Large intestine (tissue), 3 donors: ENCODE measurements at regions not wholly inside any gene's neighbourhood (a gene's known extent, or its start where the extent isn't known, plus 50 kb on each side); places are given as distances from the start of the nearest gene placed in this dataset.

Source experiments
- DNase-seq, 2 donors: peaks; one replicate each; pipeline versions ENCODE4 v3.0.0 to v3.0.0-alpha.2; 2013
- H3K27ac ChIP-seq: one replicate; pipeline ENCODE4 v1.5.1; 2013; ENCODE audit warnings: low read length
- H3K27me3 ChIP-seq: 2 replicates; pipeline ENCODE4 v1.6.1; 2013; ENCODE audit warnings: low read length; ENCODE audit not compliant: control insufficient read depth, insufficient read depth
- H3K36me3 ChIP-seq: 2 replicates; pipeline ENCODE4 v1.6.1; 2013; ENCODE audit warnings: low read length; ENCODE audit not compliant: control insufficient read depth, insufficient read depth
- H3K4me1 ChIP-seq: one replicate; pipeline ENCODE4 v1.6.1; 2013; ENCODE audit warnings: low read length; ENCODE audit not compliant: control insufficient read depth, insufficient read depth
- H3K4me3 ChIP-seq: one replicate; pipeline ENCODE4 v1.5.1; 2013; ENCODE audit warnings: low read length
- H3K9me3 ChIP-seq: one replicate; pipeline ENCODE4 v1.6.1; 2013; ENCODE audit warnings: mild to moderate bottlenecking, low read depth, low read length, moderate library complexity; ENCODE audit not compliant: control insufficient read depth
- WGBS: methylation state at CpG from one replicate; pipeline ENCODE4 v1.1.5; 2013; ENCODE audit warnings: low lambda C conversion rate; ENCODE audit not compliant: insufficient coverage; 5-methylcytosine and 5-hydroxymethylcytosine counted together

- no peaks in the 10 kb centered on the region for H3K27me3 ChIP-seq
- no peak for DNase-seq
- no peaks in the 10 kb centered on the region for H3K9me3 ChIP-seq
- H3K27ac ChIP-seq, result no peak overlapping the region
- WGBS, result 33% methylated on average over 1 of the region's 3 CpGs
- H3K4me1 ChIP-seq, result no peaks in the 10 kb centered on the region
- no peak overlapping the region for H3K4me3 ChIP-seq
- no peaks in the 10 kb centered on the region for H3K36me3 ChIP-seq
These were observed 154.7 kb upstream of the ARGLU1 start for GRCh38 chr13:106722620-106723019.

GRCh38 chr13:106721599-106721998 is 153.7 kb upstream of the ARGLU1 start:
- Histone ChIP-seq H3K36me3 (no peaks in the 10 kb centered on the region), H3K27ac (no peak overlapping the region), H3K9me3 (no peaks in the 10 kb centered on the region), H3K4me1 (no peaks in the 10 kb centered on the region), H3K27me3 (no peaks in the 10 kb centered on the region), H3K4me3 (no peak overlapping the region)
- DNase-seq, result no peak
- WGBS, result 100% methylated on average over 2 of the region's 6 CpGs

- WGBS, result no CpG with 5 or more reads among the region's 10 CpGs
- Histone ChIP-seq H3K27me3 (no peaks in the 10 kb centered on the region), H3K27ac (no peak overlapping the region), H3K4me1 (no peaks in the 10 kb centered on the region), H3K36me3 (no peaks in the 10 kb centered on the region), H3K4me3 (no peak overlapping the region), H3K9me3 (no peaks in the 10 kb centered on the region)
- no peak for DNase-seq
These were observed 146.5 kb upstream of the ARGLU1 start for GRCh38 chr13:106714271-106714982.

GRCh38 chr13:106712381-106712780 is 144.4 kb upstream of the ARGLU1 start:
- Histone ChIP-seq H3K9me3 (no peaks in the 10 kb centered on the region), H3K36me3 (no peaks in the 10 kb centered on the region), H3K27ac (no peak overlapping the region), H3K4me1 (no peaks in the 10 kb centered on the region), H3K4me3 (no peak overlapping the region), H3K27me3 (no peaks in the 10 kb centered on the region)
- no peak for DNase-seq
- WGBS, result 80% methylated on average over 1 of the region's 10 CpGs

GRCh38 chr13:106710266-106710665 is 142.3 kb upstream of the ARGLU1 start:
- no peaks in the 10 kb centered on the region for H3K9me3 ChIP-seq
- no peaks in the 10 kb centered on the region for H3K36me3 ChIP-seq
- H3K27me3 ChIP-seq, result no peaks in the 10 kb centered on the region
- WGBS, result 90% methylated on average over 2 of the region's 7 CpGs
- no peak for DNase-seq
- H3K4me1 ChIP-seq, result no peaks in the 10 kb centered on the region
- no peak overlapping the region for H3K27ac ChIP-seq
- H3K4me3 ChIP-seq, result no peak overlapping the region

- Histone ChIP-seq H3K36me3 (no peaks in the 10 kb centered on the region), H3K4me1 (no peaks in the 10 kb centered on the region), H3K4me3 (no peak overlapping the region), H3K27ac (no peak overlapping the region), H3K9me3 (no peaks in the 10 kb centered on the region), H3K27me3 (no peaks in the 10 kb centered on the region)
- WGBS, result no CpG with 5 or more reads among the region's 3 CpGs
- DNase-seq, result no peak
These were observed 141.6 kb upstream of the ARGLU1 start for GRCh38 chr13:106709522-106709921.

- peak overlapping the region; percentile 13 for H3K27ac ChIP-seq
- H3K4me1 ChIP-seq, result no peaks in the 10 kb centered on the region
- no peaks in the 10 kb centered on the region for H3K36me3 ChIP-seq
- H3K9me3 ChIP-seq, result no peaks in the 10 kb centered on the region
- H3K27me3 ChIP-seq, result no peaks in the 10 kb centered on the region
- no peak overlapping the region for H3K4me3 ChIP-seq
- DNase-seq, result peak in 1 of 2 donors; percentile 28
- WGBS, result 30% methylated on average over 2 of the region's 9 CpGs
These were observed 134.6 kb upstream of the ARGLU1 start for GRCh38 chr13:106702505-106702904.

GRCh38 chr13:106701771-106702341 is 133.9 kb upstream of the ARGLU1 start:
- Histone ChIP-seq H3K36me3 (no peaks in the 10 kb centered on the region), H3K4me1 (no peaks in the 10 kb centered on the region), H3K9me3 (no peaks in the 10 kb centered on the region), H3K27me3 (no peaks in the 10 kb centered on the region), H3K4me3 (no peak overlapping the region), H3K27ac (no peak overlapping the region)
- no peak for DNase-seq
- 64% methylated on average over 8 of the region's 17 CpGs for WGBS

- Histone ChIP-seq H3K4me1 (no peaks in the 10 kb centered on the region), H3K27me3 (no peaks in the 10 kb centered on the region), H3K9me3 (no peaks in the 10 kb centered on the region), H3K27ac (no peak overlapping the region), H3K4me3 (no peak overlapping the region), H3K36me3 (no peaks in the 10 kb centered on the region)
- WGBS, result 86% methylated on average over 1 of the region's 4 CpGs
- DNase-seq, result no peak
These were observed 132.5 kb upstream of the ARGLU1 start for GRCh38 chr13:106700439-106700838.

- H3K36me3 ChIP-seq, result no peaks in the 10 kb centered on the region
- DNase-seq, result no peak
- no peaks in the 10 kb centered on the region for H3K4me1 ChIP-seq
- 83% methylated on average over 2 of the region's 8 CpGs for WGBS
- H3K9me3 ChIP-seq, result no peaks in the 10 kb centered on the region
- H3K4me3 ChIP-seq, result no peak overlapping the region
- no peaks in the 10 kb centered on the region for H3K27me3 ChIP-seq
- H3K27ac ChIP-seq, result no peak overlapping the region
These were observed 132.1 kb upstream of the ARGLU1 start for GRCh38 chr13:106700007-106700406.

GRCh38 chr13:106699311-106699710 is 131.4 kb upstream of the ARGLU1 start:
- no peak overlapping the region for H3K27ac ChIP-seq
- H3K4me1 ChIP-seq, result no peaks in the 10 kb centered on the region
- peak in 1 of 2 donors; percentile 65 for DNase-seq
- H3K36me3 ChIP-seq, result no peaks in the 10 kb centered on the region
- H3K4me3 ChIP-seq, result no peak overlapping the region
- no peaks in the 10 kb centered on the region for H3K27me3 ChIP-seq
- WGBS, result 50% methylated on average over 1 of the region's 5 CpGs
- no peaks in the 10 kb centered on the region for H3K9me3 ChIP-seq
